Fibroblast of skin of scalp (primary cell): ENCODE measurements at regions not wholly inside any gene's neighbourhood (a gene's known extent, or its start where the extent isn't known, plus 50 kb on each side); places are given as distances from the start of the nearest gene placed in this dataset.

Source experiments
- DNase-seq: peaks from one replicate; pipeline ENCODE4 v3.0.0-alpha.2; 2013

DNA sequence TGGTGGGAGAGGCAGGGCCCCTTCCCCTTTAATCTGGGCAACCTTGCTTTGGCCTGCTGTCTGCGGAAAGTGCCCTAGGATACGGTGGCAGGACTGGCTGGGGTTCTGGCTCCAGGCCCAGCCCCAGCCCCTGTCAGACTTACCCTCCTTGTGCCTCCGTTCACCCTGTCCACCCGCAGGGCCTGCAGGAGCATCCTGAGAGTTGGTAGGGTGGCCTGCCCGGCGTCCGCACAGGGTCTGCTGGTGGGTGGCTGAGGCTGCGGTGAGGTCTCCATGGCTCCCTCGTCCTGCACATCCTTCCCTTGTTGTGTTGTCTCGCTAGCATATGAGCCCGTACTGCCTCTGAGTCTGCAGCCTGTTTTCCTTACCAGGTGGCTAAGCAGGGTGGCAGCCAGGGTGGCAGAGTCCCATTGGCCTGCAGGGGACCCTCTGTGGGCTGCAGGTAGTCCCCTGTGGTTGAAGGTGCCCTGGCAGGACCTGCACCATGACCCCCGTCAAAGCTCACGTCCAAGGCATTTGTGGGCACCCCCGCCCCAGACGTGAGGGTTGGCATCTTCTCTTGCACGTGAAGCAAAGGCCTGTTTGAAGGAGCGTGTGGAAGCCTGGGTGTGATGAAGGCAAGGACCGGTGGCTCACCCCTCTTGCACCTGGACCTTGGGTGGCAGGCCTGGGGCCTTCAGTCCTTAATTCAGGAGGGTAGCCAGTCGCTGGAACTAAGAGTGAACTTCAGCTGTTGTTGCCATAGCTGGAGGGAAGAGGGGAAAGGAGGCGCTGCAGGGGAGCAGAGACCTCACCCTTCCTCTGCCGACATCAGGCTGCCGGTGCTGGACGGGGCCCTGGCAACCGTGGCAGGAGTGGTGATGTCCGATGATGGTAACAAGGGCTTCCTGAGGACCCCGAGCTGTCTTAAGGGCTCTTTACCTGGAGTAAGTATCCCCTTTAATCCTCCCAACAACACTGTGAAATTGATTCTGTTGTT is 293.7 kb downstream of the SEC14L1 start:
- no peak for DNase-seq

- no peak for DNase-seq
Observed at GRCh38 chr17:77435272-77436057, 294.7 kb downstream of the SEC14L1 start.

DNA sequence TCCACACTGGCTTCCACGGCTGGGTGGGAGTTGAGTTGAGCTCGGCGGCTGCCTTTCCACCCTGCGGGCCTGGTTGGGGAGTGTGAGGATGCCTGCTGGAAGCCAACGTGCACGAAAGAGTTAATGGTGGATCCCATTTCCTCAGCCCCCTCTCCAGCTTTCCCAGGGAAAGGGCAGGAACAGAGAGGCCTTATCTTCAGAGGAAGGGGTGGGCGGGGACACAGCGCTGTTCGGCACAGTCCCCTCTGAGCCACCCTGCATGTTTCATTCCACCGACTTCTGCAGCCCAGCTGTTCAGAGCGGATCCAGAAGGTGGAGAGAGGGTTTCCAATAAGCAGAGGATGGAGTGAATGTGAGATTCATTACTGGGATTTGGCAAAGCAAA is 295.3 kb downstream of the SEC14L1 start:
- DNase-seq, result peak; percentile 54

GRCh38 chr17:77436481-77436880 is 295.7 kb downstream of the SEC14L1 start:
- DNase-seq, result no peak

- peak; percentile 93 for DNase-seq
Observed at GRCh38 chr17:77437017-77437416, 296.2 kb downstream of the SEC14L1 start.

- DNase-seq, result no peak
Observed at GRCh38 chr17:77437747-77438146, 297.0 kb downstream of the SEC14L1 start.

DNA sequence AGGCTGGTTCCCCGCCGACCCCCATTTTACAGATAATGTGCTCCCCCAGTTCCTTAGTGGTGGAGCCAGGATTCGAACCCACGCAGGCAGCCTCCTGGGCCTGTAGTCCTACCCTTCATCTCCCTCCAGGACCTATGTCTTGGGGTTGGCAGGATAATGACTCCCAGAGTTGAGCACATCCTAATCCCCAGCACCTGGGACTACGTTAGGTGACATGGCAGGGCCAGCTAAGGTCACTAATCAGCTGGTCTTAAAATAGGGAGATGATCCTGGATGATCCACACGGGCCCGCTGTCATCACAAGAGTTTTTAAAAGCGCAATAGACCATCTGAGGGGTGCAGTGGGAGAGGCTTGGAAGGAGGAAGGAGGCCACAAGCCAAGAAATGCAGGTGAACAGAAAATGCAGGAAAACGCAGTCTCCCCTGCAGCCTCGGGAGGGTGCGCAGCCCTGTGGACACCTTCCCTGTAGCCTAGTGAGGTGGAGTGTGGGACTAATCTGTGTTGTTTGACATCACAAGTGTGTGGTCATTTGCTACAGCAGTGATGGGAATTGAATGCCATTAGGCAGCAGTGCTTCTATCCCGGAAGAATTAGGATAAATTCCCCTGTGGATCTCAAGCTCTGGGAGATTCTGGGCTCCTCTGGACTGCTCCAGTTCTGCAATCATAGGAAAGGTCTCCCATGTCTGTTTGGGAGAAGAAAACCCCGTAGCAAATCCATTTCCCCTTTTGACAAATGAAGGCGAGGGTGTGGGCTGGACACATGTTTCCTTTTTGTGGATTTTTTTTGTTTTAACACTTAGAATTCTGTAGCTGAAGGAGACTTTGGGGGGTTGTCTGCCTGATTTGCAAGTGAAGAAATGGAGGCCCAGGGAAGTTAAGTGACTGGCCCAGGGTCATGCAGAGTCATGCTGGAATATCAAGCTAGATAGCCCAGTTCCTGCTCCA is 297.7 kb downstream of the SEC14L1 start:
- DNase-seq, result no peak

DNA sequence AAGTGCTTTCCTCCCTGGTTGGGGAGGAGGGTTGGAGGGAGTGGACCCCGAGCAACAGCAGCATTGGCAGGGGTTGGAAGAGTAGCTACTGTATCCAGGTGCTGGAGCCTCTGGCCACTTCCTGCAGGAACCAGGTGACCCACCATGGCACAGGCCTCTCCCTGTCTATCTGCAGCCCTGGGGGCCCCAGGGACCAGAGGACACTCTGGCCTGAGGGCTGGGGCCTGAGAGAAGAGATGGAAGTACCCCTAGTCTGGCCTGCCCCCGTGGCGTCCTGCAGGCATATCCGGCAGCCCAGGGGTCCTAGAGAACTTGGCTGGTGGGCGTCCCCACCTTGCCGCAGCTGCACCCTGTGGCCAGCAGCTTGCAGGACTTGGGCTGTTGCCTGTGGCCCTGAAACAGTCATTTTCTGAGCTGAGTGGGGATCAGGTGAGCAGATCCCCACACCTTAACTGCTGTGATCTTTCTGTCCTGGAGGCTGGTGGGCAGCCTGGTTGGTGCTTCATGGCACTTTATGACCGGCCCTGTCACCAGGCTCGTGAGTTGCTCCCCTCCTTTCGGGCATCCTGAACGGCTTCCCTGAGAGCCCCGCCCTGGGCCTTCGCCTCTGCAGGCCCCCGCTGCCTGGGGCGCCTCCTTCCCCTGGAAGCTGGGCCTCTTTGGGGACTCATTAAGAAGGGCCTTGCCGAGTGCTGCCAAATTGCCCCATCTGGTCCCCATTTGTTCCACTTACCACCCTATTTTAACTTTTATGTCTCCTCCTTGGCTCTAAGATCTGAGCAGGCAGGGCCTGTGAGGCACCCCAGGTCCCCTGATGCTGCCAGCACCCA is 298.6 kb downstream of the SEC14L1 start:
- DNase-seq, result no peak

GRCh38 chr17:77440560-77440981 is 299.8 kb downstream of the SEC14L1 start:
- no peak for DNase-seq

GRCh38 chr17:77441130-77441920 is 300.6 kb downstream of the SEC14L1 start:
- DNase-seq, result no peak

DNA sequence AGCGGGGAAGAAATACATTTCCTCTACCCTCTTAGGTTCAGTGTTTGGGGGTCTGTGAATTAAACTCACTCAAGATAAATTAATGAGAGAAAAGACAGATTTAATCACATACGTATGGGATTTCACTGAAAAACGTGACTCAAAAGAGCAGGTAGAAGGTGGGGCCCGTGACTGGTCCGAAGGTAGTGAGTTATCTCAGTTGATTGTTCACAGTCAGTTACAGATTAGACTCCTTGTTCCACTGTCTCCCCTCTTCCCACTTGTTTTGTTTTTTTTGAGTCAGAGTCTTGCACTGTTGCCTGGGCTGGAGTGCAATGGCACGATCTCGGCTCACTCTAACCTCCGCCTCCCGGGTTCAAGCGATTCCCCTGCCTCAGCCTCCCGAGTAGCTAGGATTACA is 301.2 kb downstream of the SEC14L1 start:
- DNase-seq, result no peak

DNA sequence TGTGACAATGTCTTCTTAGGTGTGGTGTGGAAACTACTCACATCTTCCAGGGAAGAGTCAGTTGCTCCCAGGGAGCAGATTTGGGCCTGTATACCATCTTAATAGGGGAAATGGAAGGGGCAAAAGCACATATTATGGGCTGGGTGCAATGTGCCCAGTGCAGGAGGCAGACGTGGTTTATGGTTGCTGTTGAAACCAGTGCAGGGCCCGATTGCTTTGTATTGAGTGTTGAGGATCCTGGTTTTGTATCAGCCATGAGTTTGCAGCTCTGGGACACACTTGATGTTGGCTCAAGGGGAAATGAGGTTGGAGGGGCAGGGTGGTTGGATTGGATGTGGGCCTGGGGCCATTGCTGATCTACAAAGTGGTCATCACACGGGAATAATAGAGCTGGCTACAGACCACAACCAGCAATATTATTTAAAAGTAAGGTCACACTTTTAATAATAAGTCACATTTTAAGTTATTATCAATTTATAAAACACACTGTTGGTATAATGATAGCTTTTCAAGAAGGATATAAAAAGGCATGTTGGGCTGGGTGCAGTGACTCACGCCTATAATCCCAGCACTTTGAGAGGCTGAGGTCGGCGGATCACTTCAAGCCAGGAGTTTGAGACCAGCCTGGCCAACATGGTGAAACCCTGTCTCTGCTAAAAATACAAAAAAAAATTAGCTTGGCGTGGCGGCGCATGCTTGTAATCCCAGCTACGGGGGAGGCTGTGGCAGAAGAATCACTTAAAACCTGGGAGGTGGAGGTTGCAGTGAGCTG is 302.4 kb downstream of the SEC14L1 start:
- DNase-seq, result no peak

- DNase-seq, result no peak
Observed at GRCh38 chr17:77443748-77444260, 303.0 kb downstream of the SEC14L1 start.

- no peak for DNase-seq
Observed at GRCh38 chr17:77444628-77444983, 303.8 kb downstream of the SEC14L1 start.

DNA sequence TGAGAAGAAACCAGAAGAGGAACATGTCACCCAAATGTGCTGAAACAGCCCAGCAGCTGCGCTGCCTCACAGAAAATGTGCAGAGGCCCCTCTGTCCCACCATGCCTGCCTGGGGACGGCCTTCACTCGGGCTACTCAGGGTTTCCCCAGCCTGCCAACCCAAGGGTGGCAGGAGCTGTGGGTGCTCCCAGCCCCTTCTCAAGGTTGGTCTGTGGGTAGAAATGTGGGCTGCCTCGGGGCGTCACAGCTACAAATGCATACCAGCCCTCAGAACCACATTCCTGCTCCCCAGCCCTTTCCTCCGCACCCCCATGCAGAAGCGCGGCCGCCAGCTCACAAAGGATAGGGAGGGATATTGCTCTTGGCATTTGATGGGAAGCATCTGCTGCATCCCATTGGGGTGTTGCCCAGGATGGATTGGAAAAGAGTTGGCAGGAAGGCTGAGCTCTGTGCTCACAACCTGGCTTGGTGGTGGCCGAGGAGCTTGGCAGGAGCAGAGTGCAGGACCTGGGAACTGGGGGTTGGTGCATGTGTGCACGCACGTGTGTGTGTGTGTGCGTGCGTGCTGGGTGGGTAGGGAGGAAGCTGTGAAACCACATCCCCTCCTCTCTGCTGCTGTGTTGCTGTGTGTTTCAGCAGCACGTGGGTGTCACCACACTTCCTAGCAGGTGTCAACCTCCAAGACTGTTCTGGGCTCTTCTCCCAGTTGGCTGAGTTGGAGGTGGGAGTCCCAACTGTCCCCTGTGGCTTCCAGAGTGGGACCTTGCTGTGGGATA is 304.4 kb downstream of the SEC14L1 start:
- DNase-seq, result peak; percentile 70

- DNase-seq, result no peak
Observed at GRCh38 chr17:77445760-77446532, 305.2 kb downstream of the SEC14L1 start.

- DNase-seq, result no peak
Observed at GRCh38 chr17:77446940-77447634, 306.3 kb downstream of the SEC14L1 start.
